OCI-LY1 (cell line): ENCODE measurements at regions not wholly inside any gene's neighbourhood (a gene's known extent, or its start where the extent isn't known, plus 50 kb on each side); places are given as distances from the start of the nearest gene placed in this dataset.

Source experiments
- H2AFZ ChIP-seq: fragments of 200-600 bp; sonication (generic), shearing (Covaris generic); 2 replicates; pipeline ENCODE4 v1.6.0; 2014; ENCODE audit warnings: antibody characterized with exemption, mild to moderate bottlenecking, low read length
- H3F3A ChIP-seq: fragments of 200-600 bp; sonication (generic), shearing (Covaris generic); 2 replicates; pipeline ENCODE4 v1.6.0; 2014; ENCODE audit warnings: mild to moderate bottlenecking, antibody characterized with exemption, low read length, moderate library complexity; ENCODE audit not compliant: insufficient read depth
- H3K27ac ChIP-seq: fragments of 200-600 bp; sonication (generic); 2 replicates; pipeline ENCODE4 v1.5.1; 2014; ENCODE audit warnings: low read length, mixed run types, mild to moderate bottlenecking, low read depth; ENCODE audit not compliant: poor library complexity, severe bottlenecking
- H3K27me3 ChIP-seq: fragments of 200-600 bp; sonication (generic); 2 replicates; pipeline ENCODE4 v1.6.0; 2014; ENCODE audit warnings: antibody characterized with exemption, mild to moderate bottlenecking, low read length, moderate library complexity; ENCODE audit not compliant: insufficient read depth
- H3K36me3 ChIP-seq: fragments of 200-600 bp; sonication (generic); 2 replicates; pipeline ENCODE4 v1.6.1; 2014; ENCODE audit warnings: mild to moderate bottlenecking, antibody characterized with exemption, low read length, moderate library complexity, mixed read lengths; ENCODE audit not compliant: insufficient read depth
- H3K4me1 ChIP-seq: fragments of 200-600 bp; sonication (generic); 2 replicates; pipeline ENCODE4 v1.5.1; 2014; ENCODE audit warnings: mild to moderate bottlenecking, low read length, moderate library complexity; ENCODE audit not compliant: insufficient read depth, severe bottlenecking
- H3K4me2 ChIP-seq: fragments of 200-600 bp; sonication (generic), shearing (Covaris generic); 2 replicates; pipeline ENCODE4 v1.6.1; 2014; ENCODE audit warnings: low read length
- H3K4me3 ChIP-seq: fragments of 200-600 bp; sonication (generic); 2 replicates; pipeline ENCODE4 v1.5.1; 2014; ENCODE audit warnings: low read length, low read depth, mild to moderate bottlenecking, mixed read lengths; ENCODE audit not compliant: poor library complexity, severe bottlenecking
- H3K79me2 ChIP-seq: fragments of 200-600 bp; shearing (Covaris generic); 2 replicates; pipeline ENCODE4 v1.6.1; 2016; ENCODE audit warnings: mixed run types, low read length, mixed read lengths; ENCODE audit not compliant: insufficient read depth
- H3K9ac ChIP-seq: fragments of 200-600 bp; sonication (generic), shearing (Covaris generic); 2 replicates; pipeline ENCODE4 v1.6.1; 2014; ENCODE audit warnings: mild to moderate bottlenecking, low read length, mixed read lengths
- H3K9me2 ChIP-seq: fragments of 200-600 bp; sonication (generic), shearing (Covaris generic); 2 replicates; pipeline ENCODE4 v1.6.1; 2014; ENCODE audit warnings: low read depth, mild to moderate bottlenecking, low read length, mixed read lengths
- H3K9me3 ChIP-seq: fragments of 200-600 bp; shearing (Covaris generic); 2 replicates; pipeline ENCODE4 v1.6.1; 2014; ENCODE audit warnings: low read length, mixed read lengths
- H4K20me1 ChIP-seq: fragments of 200-600 bp; sonication (generic), shearing (Covaris generic); 2 replicates; pipeline ENCODE4 v1.6.0; 2016; ENCODE audit warnings: mild to moderate bottlenecking, low read length; ENCODE audit not compliant: insufficient read depth
- CTCF ChIP-seq: fragments of 200-600 bp; sonication (generic), shearing (Covaris generic); IDR thresholded peaks from 2 replicates; pipeline ENCODE4 v1.5.1; 2017; ENCODE audit warnings: mild to moderate bottlenecking, antibody characterized with exemption, low read length, moderate library complexity, mixed read lengths
- EZH2 ChIP-seq: fragments of 200-600 bp; sonication (generic), shearing (Covaris generic); IDR thresholded peaks from 2 replicates; pipeline ENCODE4 v1.8.0; 2017; ENCODE audit warnings: borderline replicate concordance, mixed run types, mild to moderate bottlenecking, antibody characterized with exemption, low read length, moderate library complexity, mixed read lengths

DNA sequence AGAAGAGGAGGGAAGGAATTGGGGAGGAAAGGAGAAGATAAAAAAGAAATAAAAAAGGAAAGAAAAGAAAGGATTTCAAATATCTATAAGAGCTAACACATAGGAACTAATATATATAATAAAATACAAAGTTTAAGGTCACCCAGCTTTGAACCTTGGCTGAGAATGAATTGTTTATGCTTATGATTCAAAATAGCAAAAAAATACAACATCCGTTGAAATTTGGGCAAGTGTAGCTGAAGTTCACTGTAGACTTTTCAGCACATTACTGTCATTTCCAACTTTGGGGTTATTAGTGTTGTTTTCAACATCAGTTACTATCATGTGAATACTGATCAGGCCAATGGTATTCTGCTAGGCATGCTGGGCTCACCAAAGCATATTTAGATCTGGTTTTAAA, 395.2 kb upstream of the INTU start:
- no peaks in the 10 kb centered on the region for H3F3A ChIP-seq
- H4K20me1 ChIP-seq, result no peaks in the 10 kb centered on the region
- H3K4me2 ChIP-seq, result no peak overlapping the region
- H2AFZ ChIP-seq, result no peak overlapping the region
- H3K27ac ChIP-seq, result no peak overlapping the region
- no peaks in the 10 kb centered on the region for H3K4me1 ChIP-seq
- H3K36me3 ChIP-seq, result no peaks in the 10 kb centered on the region
- no peak for TF ChIP-seq EZH2
- no peak for TF ChIP-seq CTCF
- H3K9me2 ChIP-seq, result no peaks in the 10 kb centered on the region
- H3K9ac ChIP-seq, result no peak overlapping the region
- no peaks in the 10 kb centered on the region for H3K9me3 ChIP-seq
- no peak overlapping the region for H3K4me3 ChIP-seq
- no peaks in the 10 kb centered on the region for H3K27me3 ChIP-seq
- H3K79me2 ChIP-seq, result no peaks in the 10 kb centered on the region

DNA sequence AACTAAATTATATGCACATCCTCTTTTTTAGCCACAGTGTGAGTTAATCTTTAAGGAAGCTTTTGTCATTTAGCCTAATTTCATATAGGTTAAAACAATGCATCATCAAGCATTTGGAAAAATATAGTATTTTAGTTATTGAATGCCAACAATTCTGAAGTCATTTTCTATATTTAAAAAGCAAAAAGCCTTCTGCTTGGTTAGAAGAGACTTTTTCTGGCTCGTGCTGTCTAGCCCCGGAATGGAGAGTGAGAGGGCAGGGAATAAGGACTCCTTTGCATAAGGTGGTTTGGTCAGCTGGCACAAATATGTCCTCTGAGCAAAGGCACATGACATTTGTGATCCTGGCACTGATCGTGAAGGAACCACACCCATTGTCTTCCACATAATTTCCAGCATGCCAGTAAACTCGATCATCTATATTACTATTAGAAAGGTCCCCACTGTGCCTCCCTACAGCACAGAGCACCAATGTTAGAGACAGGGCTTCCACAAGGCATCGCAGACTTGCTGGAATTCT, 393.7 kb upstream of the INTU start:
- Histone ChIP-seq H2AFZ (no peak overlapping the region), H3K9ac (no peak overlapping the region), H3K9me2 (no peaks in the 10 kb centered on the region), H3K27me3 (no peaks in the 10 kb centered on the region), H3F3A (no peaks in the 10 kb centered on the region), H3K9me3 (no peaks in the 10 kb centered on the region), H3K36me3 (no peaks in the 10 kb centered on the region), H3K79me2 (no peaks in the 10 kb centered on the region), H3K27ac (no peak overlapping the region), H4K20me1 (no peaks in the 10 kb centered on the region), H3K4me3 (no peak overlapping the region), H3K4me2 (no peak overlapping the region), H3K4me1 (no peaks in the 10 kb centered on the region)
- TF ChIP-seq CTCF (no peak), EZH2 (no peak)

DNA sequence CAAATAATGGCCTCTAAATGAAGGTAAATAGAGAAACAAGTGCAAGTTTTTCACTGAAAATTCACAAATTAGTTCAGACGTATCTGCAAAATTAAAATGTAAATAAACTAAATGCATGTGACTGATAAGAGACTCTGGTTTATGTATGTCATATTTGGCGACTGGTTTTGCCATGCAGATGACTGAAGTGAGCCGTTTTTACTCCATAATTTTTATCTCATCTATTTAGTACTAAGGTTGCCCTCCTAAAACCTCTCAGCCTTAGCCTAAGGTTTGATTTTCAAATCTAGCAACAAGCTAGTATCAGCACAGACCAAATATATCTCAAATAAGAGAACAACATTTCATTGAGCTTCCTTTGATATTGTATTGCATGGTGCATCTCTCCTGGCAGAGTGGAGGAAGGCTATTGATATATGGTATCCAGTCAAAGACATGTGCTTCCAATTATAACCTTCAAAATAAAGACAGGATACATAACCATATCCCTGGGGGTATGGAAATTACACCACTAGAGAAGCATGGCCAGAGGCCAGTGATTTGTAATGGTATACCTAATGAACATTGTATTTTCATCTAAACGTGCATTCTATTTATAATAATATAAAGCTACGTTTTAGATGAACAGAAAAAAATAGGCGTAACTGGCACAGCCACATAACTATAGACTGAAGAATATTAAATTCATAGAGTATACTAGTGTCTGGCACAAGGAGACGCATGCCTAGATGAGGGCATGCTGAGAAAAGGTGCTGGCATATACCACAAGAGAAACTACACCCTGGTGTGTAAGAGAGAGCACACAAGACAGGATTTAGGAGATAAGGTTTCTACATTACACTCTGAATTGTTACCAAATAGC, 392.6 kb upstream of the INTU start:
- Histone ChIP-seq H3K9me3 (no peaks in the 10 kb centered on the region), H3K4me3 (no peak overlapping the region), H3K79me2 (no peaks in the 10 kb centered on the region), H2AFZ (no peak overlapping the region), H3K9me2 (no peaks in the 10 kb centered on the region), H3F3A (no peaks in the 10 kb centered on the region), H3K27me3 (no peaks in the 10 kb centered on the region), H3K9ac (no peak overlapping the region), H3K27ac (no peak overlapping the region), H3K36me3 (no peaks in the 10 kb centered on the region), H3K4me2 (no peak overlapping the region), H3K4me1 (no peaks in the 10 kb centered on the region), H4K20me1 (no peaks in the 10 kb centered on the region)
- TF ChIP-seq CTCF (no peak), EZH2 (no peak)
